Dermis blood vessel endothelial cell (primary cell): ENCODE measurements at regions not wholly inside any gene's neighbourhood (a gene's known extent, or its start where the extent isn't known, plus 50 kb on each side); places are given as distances from the start of the nearest gene placed in this dataset.
"Not testable (repeated sequence)": the region's sequence is repeated elsewhere in the genome, so short reads cannot be mapped to it uniquely, and the experiment has no call there.

Experiments used
- DNase-seq: peaks from one replicate; pipeline ENCODE4 v3.0.0; 2010

- not testable (repeated sequence) for DNase-seq
Measured at GRCh38 chr10:22467393-22467792, 122.1 kb downstream of the SPAG6 start.

DNA sequence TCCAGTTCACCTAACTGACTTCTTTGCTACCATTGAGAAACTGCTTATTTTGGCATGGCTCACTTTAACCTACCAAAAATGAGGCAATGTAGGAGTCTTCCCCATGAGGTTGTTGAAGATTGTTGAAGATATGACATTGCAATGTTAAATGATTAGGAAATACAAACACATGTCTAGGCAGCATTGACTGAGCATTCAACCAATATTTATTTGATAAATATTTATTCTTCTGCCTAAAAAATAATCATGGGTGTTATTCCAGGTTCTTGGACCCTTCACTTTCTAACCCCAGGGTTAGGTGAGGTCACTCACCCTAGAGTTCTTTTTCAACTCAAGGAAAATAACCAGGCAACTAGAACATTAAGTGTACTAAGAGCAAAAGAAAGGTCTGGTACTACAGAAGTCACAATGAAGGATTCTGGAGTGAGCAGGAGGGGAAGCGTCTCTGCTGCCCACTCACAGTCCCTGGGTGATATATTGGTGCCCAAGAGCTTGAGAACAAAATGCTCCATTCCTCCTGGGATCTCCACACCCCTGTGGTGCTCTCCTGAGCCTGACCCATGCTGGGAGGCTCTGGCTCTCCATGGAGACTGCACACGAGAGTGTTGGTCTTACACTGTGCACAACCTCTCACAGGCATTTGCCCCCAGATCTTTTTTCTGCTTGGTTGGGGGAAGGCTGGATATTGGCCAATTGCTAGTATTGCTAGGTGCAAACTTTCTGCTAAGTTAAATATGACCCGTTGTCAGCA, 123.4 kb downstream of the SPAG6 start:
- no peak for DNase-seq

- DNase-seq = no peak
Measured at GRCh38 chr10:22473044-22473443, 127.7 kb downstream of the SPAG6 start.

GRCh38 chr10:22473459-22473858, 128.2 kb downstream of the SPAG6 start:
- no peak for DNase-seq

DNA sequence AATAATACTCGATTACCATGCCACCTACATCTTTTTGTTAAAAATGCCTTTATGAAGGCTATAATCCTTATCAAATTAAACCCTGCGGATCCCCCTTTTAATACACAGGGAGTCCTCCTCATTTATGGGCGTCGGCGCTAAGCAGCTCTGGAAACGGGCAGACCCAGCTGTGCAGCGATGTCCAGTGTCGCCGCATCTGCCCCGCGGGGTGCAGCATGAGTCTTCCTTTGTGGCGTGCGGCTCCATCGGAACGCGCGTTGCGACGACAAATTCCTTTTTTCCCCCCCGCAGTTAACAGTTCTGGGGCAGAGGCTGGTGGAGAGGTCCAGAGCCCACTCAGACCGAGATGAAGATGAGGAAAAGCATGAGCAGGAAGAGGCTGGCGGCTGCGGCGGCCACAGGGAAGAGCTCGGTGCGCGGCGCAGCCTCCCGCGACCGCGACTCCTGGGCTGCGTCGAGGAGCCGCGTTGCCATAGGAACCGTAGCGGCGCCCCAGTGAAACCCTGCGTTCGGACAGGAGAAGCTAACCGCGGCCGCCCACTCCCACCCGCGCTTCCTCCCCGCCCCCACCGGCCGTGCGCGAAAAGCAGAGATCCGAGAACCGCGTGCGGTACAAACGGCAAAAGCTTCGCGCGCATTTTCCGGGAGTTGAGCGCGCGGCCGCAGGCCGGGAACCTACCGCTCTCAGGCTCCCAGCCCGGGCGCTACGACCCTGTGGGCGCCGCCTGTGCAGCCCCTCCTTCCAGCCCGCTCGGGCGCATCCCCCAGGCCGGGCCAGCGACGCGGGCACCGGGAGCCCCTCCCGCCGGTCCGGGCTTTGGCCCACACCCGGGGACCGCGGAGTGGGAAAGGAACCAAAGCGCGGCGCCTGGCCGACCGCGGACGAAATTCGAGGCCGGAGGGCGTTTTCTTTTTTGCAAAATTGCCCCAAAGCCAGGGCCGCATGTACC, 130.6 kb downstream of the SPAG6 start:
- DNase-seq = peak; percentile 16

GRCh38 chr10:22476601-22477321, 131.5 kb downstream of the SPAG6 start:
- DNase-seq = peak; percentile 2

DNA sequence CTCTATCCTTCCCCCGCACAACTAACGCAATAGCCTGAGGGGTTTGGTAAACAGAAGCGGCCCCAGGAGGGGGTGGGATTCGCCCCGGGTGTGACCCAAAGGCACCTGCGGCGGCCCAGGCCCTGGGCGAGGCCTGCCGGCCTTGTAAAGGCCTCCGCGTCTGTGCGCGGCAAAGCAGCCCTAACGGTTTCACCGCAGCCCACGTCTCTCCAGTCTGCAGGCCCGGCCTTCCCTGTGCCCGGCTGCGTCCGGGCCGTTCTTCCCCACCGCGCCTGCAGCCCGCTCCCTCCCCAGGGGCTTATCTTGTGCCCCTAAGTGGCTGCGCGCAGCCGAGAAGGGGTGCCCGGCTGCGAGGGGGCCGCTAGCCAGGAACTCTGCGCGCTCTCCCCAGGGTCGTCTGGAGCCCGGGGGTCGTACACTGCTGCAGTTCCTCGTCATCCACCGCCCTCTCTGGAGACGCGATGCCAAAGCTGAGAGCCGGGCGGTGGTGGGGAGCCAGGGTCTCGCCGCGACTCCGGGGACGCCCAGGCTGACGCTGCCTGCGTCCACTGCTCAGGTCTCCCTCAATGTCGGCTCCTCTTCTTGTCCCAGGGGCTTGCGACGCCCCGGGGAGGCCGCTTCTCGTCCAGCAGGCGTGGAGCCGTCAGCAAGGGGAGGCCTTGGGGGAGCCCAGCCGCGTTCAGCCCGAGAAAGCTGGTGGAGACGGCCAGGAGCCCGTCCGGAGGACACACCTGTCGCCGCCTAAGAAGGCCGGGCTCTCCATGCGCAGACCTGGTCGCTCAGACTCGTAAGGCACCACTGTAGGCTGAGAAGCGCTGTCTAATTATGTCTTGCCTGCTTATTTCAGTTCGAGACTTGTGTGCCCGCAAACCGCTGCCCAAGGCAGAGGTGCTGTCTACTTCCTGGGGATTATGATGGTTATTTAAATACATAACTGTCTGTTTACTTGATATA, 132.3 kb downstream of the SPAG6 start:
- no peak for DNase-seq

GRCh38 chr10:22478555-22479334, 133.4 kb downstream of the SPAG6 start:
- DNase-seq = no peak

DNA sequence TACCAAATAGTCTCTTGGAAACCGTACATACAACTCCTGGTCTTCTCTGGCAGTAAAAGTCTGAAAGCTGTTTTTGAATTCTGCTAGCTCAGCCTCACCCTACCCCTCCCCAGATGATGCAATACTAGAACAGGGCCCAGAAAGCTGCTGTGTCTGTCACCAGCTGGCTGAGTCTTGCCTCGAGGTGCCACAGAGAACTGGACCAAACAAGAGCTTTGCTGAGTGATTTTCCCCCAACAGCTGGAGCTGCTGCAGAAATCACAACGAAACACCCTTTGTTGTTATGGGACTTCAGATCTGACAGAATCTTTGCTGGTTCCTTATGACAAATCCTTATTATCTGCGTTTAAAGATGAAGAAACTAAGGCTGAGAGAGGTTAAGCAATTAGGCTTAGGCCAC, 134.1 kb downstream of the SPAG6 start:
- no peak for DNase-seq

DNA sequence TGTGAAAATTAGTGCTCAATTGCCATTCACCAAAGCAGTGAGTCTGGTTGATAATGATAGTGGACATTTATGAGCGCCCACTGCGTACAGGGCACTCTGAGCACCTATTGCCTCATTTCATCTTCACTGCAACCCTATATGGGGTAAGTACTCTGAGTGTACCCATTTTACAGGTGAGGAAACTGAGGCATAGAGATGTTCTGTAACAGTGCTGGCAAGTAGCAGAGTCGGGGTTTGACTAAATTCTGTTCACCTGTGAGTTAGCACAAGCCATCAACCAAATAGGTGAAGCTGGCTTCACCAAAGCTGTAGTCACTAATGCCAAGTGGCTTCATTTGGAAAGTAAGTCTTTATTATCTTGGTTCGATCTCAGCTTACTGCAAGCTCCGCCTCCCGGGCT, 135.8 kb downstream of the SPAG6 start:
- no peak for DNase-seq

GRCh38 chr10:22481687-22482539, 136.6 kb downstream of the SPAG6 start:
- peak; percentile 8 for DNase-seq

- no peak for DNase-seq
Measured at GRCh38 chr10:22483132-22483531, 137.8 kb downstream of the SPAG6 start.
